NCI-H2029 (cell line): ENCODE measurements at regions not wholly inside any gene's neighbourhood (a gene's known extent, or its start where the extent isn't known, plus 50 kb on each side); places are given as distances from the start of the nearest gene placed in this dataset.
"Not testable (repeated sequence)": the region's sequence is repeated elsewhere in the genome, so short reads cannot be mapped to it uniquely, and the experiment has no call there.

Experiments
- DNase-seq: peaks from one replicate; lab custom pipeline; 2025; lab: John Stamatoyannopoulos, UW

DNA sequence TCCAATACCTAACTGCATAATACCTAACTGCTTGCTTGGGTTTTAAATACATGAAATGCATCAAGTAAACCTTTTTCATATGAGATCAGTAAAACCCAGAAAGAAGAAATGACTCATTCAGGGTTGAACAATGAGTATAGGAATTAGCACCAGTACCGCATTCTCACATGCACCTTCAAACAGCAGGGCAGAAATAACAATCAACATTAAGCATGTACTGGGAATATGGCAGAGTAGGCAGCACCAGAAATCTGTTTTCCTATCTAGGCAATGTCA is 850.3 kb upstream of the SORCS1 start:
- no peak for DNase-seq

DNA sequence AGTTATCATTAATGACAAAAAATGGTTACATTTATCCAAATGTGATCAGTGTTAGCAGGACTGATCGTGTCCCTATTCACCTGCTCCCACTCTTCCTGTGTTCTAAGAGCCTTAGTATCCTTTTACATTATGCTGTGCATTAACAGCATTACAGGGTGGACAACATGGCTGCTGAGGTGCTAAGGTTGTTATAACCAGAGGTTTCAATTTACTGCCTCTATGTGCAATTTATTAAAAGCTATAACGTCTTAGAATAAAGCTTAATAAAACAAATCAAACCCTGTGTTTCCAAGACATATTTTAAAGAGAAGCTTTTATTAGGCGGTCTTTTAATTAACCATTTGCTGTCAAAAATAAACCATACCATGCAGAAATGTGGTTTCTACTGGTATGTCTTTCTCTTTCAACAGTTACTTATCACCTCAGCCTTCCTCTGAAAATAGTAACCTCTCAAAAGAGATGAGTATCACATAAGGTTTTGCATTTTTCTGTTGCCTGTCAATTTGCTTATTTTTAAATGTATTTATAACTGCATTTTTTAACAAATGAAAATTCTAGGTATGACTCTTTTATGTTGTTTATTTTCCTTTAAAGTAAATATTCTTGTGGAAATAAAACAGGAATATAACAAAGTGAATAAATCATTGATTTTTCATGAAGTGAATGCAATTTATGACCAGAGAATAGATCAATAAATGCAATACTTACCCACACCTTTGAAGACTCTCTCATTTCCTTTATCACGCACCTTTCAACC is 849.8 kb upstream of the SORCS1 start:
- DNase-seq = no peak

DNA sequence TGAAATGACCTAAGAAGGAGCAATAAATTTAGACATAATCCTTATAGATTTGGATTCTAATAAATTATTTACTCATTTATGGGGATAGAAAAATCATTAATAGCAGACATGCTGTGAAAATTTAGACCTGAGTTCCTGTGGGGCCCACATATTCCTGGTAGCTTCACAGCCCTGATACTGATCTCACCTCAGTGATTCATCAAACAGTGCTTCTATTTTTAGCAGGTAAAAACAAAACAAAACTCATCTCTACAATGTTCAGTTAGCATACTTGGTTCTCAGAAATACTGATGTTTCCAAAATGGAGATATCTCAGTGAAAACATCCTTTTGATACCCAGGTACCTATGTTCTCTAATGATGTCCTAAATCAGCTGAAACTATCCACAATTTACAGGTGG is 841.1 kb upstream of the SORCS1 start:
- no peak for DNase-seq

DNA sequence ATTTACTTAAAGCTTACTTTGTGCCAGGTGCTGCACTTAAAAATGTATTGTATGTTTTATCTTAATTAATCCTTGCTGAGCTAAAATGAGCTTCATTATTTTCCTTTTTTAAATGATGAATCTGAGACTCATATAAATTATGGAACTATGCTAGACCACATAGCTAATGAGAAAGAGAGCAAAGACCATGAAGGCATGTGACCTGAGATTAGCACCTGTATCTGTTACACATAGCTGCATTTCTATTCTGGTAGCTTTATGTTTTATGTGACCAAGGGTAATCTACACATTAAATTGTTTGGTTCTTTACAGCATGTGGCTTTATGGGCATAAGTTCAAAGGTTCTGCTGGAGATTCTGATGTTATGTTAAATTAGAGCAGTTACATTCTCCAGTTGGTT is 839.1 kb upstream of the SORCS1 start:
- no peak for DNase-seq

DNA sequence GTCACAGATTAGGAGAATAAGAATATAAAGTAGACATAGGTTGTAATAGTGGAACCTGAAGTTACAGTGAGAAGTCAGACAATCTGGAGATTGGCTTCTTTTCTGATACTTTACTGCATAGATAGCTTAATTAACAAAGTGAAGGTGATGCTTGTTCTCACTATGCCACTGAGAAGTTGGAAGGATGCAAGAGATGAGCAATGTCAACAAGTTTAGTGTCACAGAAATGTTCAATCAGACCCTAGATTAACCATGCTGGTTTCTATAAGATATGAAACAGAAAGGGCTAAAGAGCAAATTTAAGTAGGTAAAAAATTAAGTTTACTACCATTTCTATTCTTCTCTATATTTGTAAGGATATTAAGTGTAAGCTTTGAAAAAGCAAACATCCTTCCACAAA is 838.6 kb upstream of the SORCS1 start:
- no peak for DNase-seq

DNA sequence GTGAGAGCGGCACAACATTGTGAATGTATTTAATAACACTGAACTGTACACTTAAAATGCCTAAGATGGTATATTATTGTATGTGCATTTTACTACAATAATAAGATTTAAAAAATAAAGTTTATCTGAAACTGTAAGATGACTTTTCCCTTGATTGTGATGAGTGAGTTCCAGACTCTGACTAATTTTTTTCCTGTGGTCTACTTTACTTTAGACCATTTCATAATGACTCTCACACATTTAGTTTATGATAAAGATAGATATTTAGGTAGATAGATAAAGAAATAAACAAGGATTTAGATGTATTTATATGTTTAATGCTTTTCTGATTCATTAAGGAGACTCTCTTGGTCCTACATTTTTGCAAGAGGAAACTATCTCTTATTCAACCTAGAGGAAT is 835.9 kb upstream of the SORCS1 start:
- no peak for DNase-seq

DNA sequence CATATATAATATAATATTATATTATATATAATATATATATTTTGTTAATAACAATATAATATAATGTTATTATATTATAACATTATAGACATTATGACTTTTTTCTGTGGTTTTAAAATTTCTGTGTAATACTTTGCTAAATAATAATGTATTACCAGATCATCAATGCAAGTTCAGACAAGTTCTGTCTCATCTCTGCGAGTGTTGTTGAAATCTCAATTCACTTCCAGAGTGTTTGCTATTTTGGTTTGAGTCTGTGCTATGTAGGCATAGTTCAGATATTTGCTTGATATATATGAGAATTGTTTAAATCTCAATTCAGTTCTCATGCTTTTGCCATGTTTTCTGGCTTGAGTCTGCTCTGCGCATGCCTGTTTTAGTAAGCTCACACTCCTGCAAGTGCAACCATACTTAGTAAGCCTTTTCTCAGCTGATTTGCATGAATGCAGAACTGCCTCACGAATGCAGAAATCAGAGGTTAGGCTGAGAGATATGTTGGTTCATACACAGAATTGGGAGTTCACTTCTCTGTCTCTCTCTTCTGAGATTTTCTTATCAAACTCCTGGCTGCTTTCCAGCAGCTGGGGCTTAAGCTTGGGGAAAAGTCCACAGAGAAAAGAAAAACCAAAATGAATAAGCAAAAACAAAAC is 830.2 kb upstream of the SORCS1 start:
- DNase-seq = no peak

DNA sequence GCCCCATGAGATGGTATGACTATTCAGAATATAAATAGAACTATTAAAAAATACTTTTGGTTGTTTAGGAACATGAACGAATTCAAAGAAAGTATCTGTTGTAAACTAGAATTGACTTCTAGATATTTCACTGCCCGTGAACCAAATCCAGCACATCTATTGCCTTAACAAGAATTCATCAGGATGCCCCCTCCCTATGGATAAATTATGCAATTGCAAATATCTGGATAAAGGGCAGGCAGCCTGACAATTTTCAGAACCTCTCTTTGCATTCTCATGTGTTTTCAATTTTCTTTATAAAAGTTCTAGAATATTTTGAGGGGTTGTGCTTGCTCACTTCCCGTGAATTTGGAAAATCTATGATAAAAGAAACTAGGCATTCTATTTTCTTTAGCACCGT is 822.1 kb upstream of the SORCS1 start:
- no peak for DNase-seq

DNA sequence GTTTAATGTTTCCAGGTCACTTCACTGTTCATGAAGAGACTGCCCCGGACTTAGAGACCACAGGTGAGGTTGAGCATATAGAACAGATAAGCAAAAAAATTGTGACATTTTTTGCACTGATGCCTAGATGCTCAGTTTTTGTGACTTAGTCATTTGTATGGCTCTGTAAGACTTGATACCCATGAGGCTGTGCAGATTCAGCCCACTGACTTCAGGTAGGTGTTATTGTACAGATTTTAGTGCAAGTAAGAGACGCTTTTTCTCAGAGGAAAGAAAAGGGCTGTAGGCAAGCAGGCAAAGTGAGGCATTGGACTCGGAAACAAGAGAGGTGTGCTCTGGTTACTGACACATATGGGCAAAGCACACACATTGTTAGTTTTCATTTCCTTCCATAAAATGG is 820.1 kb upstream of the SORCS1 start:
- DNase-seq = no peak

DNA sequence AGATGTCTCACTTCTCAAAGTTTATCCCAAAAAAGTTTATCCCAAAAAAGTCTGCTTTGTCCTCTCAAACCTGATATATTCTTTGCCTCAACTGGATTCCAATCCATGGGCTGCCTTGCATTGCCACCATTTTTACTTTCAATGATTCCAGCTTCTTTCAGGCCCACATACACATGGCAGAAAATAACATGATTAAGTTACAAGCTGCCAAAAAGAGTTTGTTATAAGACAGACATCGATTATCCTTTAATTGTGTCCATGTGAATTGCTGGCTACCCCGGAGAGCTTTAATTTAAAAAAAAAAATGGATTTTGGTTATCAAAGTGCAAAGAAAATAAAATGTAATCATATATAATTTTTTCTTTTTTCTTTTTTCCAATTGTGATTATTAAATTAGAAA is 819.6 kb upstream of the SORCS1 start:
- DNase-seq = no peak

DNA sequence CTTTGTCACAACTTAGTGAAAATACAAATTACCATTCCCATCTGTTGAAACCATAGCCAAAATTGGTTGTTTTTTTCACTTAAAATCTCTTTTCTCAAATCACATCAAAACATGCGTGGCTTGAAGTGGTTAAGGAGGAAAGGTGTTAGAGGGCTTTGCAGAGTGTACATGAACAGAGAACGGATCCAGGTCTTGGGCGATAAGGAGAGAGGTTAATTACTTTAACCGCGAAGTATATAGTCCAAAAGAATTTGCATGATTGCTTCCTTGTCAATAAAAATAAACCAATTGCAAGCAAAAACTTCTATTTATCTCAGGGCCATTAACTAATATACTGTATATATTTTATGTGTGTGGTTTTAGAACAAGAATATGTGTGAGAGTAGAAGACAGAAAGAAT is 813.9 kb upstream of the SORCS1 start:
- DNase-seq = no peak

DNA sequence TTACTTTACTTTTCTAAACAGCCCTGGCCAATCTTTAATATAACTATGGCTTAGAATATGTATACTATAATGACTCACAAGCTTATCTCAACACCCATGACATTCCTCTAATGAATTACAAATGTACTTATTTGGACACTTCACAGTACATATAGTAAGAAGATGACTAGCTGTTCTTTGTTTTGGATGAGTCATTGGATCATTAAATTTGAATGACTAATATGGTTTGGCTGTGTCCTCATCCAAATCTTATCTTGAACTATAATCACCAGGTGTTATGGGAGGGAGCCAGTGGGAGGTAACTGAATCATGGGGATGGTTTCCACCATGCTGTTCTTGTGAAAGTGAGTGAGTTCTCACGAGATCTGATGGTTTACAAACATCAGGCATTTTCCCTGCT is 807.5 kb upstream of the SORCS1 start:
- DNase-seq = no peak

DNA sequence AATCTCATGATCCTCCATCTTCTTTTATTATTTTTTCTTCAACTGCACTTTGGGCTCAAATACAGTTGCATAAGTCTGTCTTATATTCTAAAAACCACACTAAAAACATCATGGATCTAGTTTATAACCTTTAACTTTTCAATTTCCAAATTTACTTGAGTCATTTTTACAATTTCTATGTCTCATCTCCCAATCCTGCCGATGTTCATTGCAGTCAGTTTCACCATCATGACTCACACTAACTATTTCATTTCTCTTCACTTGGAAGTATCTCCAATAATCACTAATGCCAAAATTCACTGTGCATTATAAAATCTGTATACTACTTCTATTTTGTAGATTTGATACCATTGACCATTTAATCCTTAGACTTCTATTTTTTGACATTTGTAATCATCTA is 806.9 kb upstream of the SORCS1 start:
- no peak for DNase-seq

DNA sequence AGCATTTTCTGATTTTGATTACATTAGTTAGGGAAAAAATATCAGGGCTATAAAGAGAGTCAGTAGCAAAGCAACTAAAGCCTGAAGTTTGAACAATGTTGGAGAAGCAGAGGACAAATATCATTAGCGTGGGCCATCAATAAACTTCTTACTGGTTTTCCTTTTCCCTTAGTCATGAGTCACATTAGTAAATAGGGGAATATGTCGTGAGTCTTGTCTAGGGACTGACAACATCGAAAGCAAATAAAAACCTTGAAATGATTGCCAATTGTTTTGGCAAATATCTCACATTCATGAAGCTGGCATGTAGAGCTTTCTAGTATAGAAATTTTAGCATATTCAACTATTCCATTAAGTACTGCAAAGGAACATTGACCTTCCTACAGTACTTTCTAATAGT is 806.0 kb upstream of the SORCS1 start:
- DNase-seq = no peak

DNA sequence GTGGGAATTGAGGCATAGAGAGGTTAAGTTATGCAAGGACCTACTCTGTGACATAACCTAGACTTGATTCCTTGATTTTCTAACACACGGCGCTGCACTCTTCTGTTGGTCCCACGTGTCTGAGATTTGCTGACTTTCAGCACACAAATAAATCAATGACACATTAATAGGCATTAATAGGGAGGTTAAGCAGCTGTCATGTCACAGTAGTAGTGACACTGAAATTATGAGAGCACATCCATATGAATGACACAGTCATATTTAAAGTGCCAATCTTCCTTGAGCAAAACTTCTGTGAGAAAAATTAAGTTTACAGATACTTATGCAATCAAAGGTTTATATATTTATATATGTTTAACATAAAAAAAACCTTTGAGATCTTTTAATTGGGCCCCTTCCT is 805.4 kb upstream of the SORCS1 start:
- DNase-seq = no peak

DNA sequence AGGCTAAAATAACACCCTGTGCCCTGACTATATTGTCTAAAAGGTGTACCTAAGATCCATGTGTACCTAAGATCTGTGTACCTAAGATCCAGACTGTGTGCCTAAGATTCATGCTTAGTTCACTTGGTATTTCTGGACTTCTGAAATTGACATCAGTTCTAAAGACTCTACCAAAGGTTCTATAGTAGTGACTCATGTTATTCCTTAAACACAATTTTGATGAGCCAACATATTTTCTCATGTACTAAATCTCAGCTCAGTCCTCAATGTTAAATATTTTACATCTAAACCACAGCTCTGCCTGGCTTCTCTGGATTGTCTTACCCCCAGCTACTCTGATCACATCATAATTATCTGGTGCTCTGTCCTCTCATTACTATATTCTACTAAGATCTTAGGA is 802.3 kb upstream of the SORCS1 start:
- no peak for DNase-seq

DNA sequence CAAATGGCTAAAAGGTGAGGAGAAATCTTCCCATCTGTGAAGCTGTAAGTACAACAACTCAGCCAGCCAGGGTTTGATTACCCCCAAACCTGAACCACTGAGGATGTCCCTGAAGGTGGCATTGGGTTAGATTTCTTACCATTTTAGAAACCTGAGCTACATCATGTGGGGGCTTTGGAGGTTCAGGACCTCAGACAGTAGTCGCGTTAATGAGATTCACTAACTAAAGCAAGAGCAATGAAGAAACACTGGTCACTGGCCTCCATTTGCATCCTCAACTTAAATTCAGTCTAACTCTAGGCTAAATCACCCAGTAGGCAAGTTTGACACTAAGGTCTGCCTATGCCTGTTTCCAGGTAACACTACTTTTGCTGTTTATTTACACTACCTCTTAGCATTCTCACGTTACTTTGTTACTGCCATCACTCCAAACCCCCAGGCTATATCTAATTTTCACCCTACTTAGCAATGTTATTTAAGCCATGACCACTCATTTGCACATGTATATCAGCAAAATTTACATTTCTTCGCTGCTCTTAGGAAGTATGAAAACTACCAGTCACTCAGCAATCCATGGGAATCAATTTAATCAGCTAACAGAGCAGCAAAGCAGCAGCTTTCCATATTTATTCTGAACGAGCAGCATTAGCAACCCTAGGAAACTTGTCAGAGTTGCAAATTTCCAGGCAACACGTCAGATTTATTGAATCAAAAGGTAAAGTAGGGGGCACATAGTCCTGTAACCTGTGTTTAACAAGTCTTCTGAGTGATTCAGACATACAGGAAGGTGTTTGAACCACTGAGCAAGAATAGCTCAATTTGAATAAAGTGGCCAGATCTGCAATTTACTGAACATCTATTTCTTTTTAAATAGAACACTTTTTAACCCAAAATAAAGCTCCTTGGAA is 788.4 kb upstream of the SORCS1 start:
- DNase-seq = no peak

DNA sequence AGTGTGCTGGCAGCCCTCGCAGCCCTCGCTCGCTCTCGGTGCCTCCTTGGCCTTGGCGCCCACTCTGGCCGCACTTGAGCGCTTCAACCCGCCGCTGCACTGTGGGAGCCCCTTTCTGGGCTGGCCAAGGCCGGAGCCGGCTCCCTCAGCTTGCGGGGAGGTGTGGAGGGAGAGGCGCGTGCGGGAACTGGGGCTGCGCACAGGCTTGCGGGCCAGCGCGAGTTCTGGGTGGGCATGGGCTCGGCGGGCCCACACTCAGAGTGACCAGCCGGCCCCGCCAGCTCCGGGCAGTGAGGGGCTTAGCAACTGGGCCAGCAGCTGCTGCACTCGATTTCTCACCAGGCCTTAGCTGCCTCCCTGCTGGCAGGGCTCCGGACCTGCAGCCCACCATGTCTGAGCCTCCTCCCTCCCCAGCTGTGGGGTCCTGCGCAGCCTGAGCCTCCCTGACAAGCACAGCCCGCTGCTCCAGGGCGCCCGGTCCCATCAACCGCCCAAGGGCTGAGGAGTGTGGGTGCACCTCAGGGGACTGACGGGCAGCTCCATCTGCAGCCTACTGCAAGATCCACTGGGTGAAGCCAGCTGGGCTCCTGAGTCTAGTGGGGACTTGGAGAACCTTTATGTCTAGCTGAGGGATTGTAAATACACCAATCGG is 786.0 kb upstream of the SORCS1 start:
- not testable (repeated sequence) for DNase-seq

DNA sequence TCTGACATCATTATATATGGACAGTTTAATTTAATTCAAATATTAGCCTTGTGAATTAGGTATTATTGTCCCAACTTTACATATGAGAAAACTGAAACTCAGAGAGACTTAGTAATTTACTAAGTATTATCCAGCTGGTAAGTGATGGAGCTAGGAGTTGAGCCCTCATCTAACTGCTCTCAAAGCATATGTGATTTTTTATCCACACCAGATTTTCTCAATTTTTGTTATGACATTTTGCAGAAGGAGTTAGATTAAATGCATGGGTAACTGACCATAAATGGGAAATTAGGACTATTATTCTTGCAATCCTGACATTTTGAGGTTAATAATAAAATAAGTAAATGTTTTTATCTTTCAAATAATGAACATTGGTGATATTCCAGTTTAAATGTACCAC is 778.3 kb upstream of the SORCS1 start:
- no peak for DNase-seq

DNA sequence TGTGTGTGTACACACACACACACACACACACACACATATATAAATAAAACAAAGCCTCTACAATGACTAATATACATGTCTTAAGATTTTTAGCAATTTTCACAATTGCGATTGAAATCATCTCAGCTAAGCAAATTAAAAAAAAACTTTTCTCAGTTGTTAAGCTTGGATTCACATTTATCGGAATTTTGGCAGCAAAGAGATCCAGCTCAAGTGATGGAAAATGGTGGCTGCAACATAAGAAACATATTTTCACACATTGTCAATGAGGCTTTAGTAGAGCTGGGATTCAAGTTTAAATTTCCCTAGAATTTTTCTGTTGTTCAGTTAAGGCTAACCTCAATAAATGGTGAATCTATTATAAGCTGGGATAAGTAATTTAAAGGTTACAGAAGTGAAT is 768.6 kb upstream of the SORCS1 start:
- DNase-seq = no peak

DNA sequence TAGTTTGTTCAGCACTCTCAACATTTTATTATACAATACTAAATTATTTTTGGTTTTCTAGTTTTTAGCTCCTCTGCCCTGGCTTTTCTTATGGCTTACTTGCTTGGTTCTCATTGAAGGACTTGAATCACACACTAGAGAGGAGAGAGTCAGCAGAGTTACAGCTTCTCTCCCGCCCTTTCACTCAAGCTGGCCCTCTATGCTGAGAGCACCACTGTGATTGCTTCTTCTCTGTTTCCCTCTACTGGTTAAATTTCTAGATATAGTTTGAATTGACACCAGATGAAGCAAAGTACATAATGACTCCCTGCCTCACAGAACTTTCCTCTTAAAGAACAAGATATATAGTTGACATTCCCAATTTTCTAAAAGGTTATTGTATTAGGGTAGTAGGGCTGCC is 767.3 kb upstream of the SORCS1 start:
- no peak for DNase-seq

DNA sequence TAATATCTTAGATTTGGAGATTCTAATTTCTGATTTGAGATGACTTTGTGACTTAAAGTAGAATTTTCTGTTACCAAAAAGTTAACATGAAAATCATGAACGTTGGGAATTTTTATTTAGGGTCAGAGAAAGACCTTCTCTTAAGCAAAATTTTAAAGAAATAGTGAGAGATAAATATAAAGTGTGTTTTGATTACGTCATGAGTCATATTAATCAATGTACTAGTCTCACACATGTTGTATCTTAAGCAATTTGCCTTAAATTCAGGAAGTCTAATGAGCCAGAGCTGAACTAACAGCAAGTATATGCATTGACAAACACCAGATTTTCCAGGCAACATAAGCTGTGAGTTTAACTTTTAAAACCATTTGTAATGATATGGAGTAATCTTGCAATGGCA is 765.5 kb upstream of the SORCS1 start:
- DNase-seq = no peak

DNA sequence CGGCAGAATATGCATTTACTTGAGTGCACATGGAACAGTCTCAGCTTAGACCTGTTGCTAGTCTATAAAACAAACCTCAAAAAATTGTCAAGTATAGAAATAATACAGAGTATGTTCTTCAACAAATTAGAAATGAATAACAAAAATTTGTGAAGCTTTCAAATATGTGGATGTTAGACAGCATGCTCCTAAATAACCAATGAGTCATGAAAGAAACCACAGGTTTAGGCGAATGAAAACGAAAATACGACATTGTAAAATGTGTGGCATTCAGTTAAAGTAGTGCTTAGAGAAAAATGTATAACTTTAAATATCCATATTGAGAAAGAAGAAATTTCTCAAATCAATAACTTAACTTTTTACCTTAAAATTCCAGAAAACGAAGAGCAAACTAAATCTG is 760.0 kb upstream of the SORCS1 start:
- no peak for DNase-seq
